NK-92 (cell line): ENCODE measurements at regions not wholly inside any gene's neighbourhood (a gene's known extent, or its start where the extent isn't known, plus 50 kb on each side); places are given as distances from the start of the nearest gene placed in this dataset.
"Not testable (repeated sequence)": the region's sequence is repeated elsewhere in the genome, so short reads cannot be mapped to it uniquely, and the experiment has no call there.

Source experiments
- DNase-seq: peaks from one replicate; lab custom pipeline; 2025; ENCODE audit not compliant: unreplicated experiment; lab: John Stamatoyannopoulos, UW

DNA sequence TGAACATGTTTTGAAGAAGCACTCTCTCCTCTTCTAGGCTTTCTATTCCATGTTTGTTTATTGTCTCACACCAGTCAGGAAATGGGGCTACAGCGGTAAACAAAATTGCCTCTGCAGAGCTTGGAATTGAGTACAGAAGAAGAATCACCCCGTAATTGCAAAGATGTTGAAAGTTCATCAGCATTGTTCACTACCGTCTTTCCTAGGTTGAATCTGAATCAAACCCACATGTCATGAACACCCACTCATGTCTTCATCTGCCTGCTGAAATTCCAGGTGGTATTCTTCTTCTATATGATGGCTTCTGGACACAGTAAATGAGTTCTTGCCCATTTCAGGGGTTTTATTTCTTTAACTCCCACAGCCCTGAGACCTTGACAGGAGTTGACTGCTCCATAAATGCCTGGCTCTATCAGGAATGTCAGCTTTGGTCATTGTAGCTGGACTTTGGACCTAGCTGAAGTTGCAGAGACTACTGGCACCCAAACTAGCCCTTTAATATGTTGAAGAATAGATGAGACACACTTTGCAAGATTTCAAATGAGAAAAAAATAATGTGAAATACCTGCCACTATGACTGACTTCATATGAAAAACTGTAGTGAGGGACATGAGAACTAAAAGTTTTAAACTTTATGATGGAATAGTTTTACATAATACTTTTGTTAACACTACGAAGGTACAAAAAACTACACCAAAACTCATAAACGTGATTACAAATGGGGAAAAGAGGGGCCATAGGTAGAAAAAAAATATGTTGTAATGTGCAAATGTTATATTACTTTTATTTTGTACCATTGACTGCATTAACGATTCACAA lies 1235.3 kb upstream of the ZEB2 start:
- no peak for DNase-seq

DNA sequence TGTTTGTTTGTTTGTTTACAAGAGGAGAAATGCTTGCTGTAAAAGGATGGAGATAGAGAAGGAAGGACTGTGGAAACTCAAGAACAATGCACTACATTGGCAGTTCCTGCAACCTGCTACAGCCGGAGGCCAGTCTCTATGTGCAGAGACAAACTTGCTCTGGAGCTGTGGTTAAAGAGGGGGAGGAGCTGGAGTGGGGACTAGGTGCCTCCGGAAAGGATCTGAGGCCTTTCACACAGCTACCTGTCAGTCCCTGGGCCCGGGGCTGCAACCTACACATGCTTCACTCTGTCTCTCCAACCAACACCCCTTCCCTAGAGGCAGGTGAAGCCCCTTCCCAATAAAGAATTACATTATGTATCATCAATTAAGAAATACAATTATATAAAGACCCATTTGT lies 1234.0 kb upstream of the ZEB2 start:
- no peak for DNase-seq

DNA sequence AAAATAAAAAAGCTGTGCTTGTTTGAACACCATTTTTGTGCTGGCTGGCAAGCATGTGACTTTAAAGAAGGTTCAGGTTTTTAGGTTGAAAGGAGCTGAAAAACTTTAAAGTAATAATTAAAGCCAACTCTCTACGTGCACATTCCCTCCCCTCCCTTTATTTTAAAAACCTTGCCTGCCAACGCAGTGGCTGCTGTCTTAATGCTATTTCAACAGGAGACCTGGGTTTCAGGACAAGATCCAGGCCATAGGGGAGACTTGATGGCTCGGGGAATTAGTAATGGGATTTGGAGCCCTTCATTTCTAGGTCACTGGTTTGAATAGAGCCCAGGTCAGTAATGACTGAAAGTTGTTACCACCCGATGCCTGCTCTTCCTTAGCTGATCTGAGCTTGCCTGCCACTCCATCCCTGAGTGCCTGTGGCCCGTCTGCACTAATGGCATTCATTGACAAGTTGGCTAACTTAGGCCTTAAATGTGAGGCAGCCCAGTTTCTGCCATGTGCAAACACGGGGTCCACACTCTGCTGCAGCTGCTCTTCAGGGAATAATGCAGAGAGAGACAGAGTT lies 1233.2 kb upstream of the ZEB2 start:
- DNase-seq, result no peak

DNA sequence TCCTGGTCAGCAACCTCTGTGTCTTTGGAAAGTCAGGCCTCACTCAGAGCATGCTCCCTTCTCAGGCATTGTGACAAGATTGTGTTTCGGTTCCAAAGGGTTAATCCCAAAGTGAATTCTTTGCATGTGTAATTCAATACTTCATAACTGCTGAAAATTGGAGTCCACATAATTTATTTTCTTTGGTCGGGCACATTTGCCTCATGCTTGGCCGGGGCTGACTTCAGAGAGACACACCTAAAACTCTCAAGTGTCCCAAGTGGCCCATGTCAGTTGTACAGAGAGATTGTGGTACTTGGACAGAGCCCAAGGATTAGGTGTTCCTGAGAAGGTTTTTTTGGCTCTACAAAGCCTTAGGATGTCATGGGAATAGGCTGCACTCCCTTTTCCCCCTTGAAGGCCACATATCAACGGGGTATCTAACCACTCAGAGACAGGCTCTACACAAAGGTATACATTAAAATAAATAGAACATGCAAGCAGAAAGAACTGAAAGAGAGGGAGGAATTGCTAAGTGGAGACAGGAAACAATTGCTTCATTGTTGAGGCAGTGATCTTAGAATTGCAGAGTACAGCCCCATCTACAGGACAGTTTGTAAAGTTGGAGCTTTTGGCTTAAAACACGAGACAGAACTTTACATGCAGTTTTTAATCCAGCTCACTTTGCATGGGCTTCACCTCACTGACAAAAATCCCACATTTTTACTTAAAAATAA lies 1232.3 kb upstream of the ZEB2 start:
- no peak for DNase-seq

DNA sequence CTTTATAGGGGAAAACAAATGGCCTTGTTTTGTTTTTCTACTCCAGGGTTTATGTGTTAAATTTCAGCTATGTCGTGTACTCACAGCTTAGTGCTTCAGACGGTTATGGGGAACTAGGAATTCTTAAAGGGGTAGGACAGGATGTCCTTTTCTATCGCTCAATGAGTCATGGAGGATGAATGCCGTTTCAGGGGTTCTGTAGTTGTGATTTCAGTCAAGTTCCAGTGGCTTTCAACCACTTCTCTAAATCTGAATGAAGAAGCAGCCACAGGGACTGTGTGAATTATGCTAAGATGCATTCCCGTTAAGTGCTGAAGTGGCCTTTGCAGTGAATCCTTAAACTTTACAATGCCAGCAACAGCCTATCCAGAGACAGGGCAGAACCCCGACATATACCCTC lies 1231.7 kb upstream of the ZEB2 start:
- DNase-seq, result no peak

DNA sequence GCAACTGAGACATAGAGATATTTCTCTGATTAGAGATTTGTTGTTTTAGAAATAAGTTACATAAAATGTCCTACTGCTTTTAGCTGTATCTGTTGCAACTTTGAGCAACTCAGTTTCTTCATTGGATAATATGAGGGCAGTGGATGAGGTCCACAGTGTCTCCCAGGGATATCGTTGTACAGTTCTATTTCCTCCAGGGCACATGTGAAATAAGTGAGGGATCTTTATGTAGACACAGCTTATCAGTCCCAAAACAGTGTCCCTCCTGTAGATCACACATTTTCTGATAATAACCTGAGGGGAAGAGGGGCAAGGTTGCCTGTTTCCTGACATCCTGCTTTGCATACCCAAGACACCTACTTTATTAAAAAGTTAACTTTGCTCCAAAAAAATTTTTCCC lies 1231.2 kb upstream of the ZEB2 start:
- DNase-seq, result no peak

- no peak for DNase-seq
These were observed 1230.7 kb upstream of the ZEB2 start for GRCh38 chr2:145750612-145751011.

DNA sequence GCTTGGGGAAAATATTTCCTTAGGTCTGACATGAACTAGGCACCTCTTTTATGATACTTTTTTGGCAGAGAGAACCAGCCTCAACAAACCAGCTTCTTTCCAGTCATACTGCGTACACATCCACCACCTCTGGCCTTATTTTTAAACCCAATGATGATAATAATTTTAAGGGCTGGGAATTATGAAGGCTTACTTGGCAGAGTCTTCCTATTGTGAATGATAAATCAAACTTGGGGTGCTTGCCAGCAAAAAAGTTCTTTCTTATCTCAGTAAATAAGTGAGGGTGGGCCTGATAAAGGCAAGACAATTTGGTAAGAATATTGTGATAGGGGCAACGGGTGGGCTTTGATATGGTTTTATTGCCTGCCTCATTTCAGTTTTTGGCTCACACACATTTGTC lies 1230.2 kb upstream of the ZEB2 start:
- DNase-seq, result no peak

DNA sequence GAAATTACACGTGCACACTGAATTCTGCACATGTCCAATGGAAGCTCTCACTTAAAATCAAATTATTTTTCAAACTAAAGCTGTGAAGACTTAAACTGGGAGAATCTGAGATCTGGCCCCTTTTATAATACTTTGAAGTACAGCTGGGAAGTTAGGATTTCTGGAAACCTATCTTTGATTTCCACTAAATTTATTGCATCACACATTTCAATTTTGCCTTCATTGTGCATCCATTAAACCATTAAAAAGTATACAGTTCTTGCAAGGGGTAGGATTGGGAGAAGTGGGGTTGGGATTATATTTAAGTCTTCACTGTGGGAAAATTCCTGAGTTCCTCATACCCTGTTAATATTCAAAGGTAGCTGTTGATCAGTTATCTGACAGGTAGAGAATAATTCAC lies 1229.6 kb upstream of the ZEB2 start:
- no peak for DNase-seq

GRCh38 chr2:145748927-145749326 lies 1229.0 kb upstream of the ZEB2 start:
- no peak for DNase-seq

GRCh38 chr2:145747715-145748114 lies 1227.8 kb upstream of the ZEB2 start:
- DNase-seq, result no peak

DNA sequence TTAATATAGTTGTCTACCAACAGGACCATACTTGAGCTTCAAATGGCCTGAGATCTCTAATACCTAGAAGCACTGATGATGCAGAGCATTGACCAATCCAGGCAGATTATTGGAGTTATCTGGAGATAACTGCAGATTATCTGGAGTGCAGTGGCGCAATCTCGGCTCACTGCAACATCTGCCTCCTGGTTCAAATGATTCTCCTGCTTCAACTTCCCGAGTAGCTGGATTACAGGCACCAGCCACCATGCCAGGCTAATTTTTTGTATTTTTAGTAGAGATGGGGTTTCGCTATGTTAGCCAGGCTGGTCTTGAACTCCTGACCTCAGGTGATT lies 1225.4 kb upstream of the ZEB2 start:
- DNase-seq, result not testable (repeated sequence)

- DNase-seq, result no peak
These were observed 1224.8 kb upstream of the ZEB2 start for GRCh38 chr2:145744541-145745386.

DNA sequence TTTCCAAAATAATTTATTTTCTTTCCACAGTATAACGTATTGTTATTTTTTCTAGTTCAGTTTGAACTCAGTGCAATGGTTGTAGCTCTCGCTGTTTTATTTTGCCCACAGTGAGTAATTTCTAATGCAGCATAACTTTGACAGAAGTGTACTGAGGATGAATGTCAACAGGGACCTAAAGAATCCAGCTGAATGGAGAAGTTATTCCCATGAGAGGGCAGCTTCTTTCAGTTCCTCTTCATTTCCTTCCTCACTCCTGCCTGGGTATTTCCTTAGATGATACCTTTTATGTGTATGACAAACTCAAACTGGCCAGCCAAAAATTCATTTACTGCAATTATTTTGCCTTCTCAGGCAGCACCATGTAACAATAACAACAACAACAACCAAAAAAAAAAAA lies 1223.1 kb upstream of the ZEB2 start:
- DNase-seq, result no peak

DNA sequence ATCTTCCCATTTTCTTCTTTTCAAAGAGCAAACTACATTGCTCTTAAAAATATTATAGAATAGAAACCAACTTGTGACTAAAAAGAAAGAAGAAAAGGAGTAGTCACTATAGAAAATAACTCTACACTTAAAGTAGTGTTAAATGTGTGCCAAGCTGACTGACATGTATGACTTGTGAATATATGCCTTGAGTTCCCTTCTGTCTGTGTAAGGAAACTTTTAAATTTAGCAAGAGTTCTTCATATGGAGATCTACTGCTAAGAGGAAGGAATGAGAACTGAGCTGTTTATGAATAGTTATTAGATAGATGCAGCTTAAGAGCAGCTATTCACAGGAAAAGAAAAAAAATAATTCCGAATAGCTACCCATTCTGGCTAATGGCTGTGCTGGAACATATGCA lies 1221.7 kb upstream of the ZEB2 start:
- no peak for DNase-seq

DNA sequence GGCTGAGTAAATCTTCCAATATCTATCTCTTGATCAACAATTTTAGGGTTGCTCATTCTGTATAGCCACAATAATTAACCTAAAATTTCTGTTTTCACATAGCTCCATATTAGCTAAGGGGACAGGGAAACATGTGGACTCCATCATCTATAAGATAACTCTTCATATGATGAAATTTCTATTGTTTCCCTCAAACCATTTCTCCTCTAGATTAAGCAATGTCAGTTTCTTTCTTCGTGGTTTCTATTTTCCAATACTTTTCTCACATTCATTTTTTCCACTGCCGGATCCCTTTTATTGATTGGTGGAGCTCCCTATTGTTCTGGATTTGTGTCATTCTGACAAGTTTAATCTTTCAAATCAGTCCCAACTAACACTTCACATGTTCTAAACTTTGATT lies 1221.3 kb upstream of the ZEB2 start:
- DNase-seq, result no peak

DNA sequence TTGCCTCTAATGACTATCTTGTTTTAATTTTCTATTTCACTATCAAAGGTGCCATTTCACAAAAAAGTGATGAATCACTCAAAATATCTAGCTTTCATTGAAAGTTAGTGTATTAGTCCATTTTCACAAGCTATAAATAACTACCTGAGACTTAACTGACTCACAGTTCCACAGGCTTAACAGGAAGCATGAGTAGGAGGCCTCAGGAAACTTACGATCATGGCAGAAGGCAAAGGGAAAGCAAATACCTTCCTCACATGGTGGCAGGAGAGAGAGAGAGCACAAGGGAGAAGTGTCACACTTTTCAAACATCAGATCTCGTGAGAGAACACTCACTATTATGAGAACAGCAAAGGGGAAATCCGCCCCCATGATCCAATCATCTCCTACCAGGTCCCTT lies 1220.4 kb upstream of the ZEB2 start:
- DNase-seq, result no peak

DNA sequence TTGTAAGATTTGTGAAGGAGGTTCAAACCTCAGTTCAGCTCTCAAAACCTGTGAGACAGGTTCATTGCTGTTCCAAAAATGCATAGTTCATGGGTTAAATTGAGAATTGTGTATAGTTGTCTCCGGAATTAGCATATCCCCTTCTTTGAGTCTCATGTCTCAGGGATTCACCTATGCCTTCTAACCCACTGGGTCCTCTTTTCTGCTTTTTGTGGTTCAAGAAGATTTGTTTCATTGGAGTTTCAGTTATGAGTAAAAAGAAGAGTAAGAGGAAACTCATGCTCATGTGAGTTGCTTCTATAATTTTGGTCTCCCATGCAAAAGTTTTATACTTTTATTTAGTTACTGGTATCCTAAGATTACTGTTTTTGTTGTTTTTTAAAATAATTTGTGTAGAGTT lies 1219.8 kb upstream of the ZEB2 start:
- no peak for DNase-seq

GRCh38 chr2:145736871-145737270 lies 1217.0 kb upstream of the ZEB2 start:
- no peak for DNase-seq

GRCh38 chr2:145731467-145731866 lies 1211.5 kb upstream of the ZEB2 start:
- DNase-seq, result no peak

DNA sequence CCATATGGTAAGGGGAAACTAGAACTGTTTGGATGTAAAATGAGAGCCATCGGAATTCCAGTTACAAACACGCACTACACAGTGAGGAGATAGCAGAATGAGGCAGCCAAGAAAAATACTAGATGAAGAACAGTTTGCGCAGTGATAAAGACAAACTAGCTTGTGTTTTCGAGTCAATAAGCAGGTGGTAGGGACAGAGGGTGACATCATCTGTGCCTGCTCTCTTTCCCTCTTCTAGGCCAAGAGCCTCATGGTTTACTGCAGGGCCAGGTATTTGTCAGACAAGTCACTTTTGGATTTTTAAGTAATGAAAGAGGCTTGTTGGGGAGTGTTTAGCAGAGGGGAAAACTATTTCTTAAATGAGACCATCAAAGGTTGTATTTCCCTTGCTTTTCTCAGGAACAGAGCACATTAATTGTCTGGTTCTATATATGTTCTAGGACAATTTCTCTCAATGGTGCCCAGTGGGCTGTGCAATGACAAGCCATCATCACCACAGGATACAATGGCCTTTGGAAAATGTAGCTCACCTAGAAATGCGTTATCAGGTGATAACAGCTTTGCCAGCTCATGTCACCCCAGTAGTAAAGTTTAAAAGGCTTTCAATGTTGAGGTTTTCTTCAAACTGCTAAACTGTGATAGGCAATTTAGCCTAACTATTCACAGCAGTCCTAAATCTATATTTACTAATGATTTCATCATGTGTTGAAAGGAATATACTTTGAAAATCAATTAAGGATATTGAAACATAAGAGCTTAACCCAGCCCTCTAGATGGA lies 1210.3 kb upstream of the ZEB2 start:
- no peak for DNase-seq
